Central memory CD8-positive, alpha-beta T cell (primary cell): ENCODE measurements at regions not wholly inside any gene's neighbourhood (a gene's known extent, or its start where the extent isn't known, plus 50 kb on each side); places are given as distances from the start of the nearest gene placed in this dataset.

Experiments used
- ATAC-seq: fragments of 150-1000 bp; cut with Tn5 transposase; replicated peaks from 2 replicates; pipeline ENCODE4 v1.10.0; 2022; ENCODE audit warnings: mild to moderate bottlenecking, moderate FRiP score, moderate number of reproducible peaks; ENCODE audit not compliant: poor library complexity, severe bottlenecking; ENCODE audit errors: extremely low read depth
- DNase-seq, 2 donors: peaks; one replicate each; pipeline ENCODE4 v3.0.0; 2021; ENCODE audit warnings: low spot score in 2 of 2
- H3K27ac Mint-ChIP-seq: one replicate; pipeline ENCODE4 v1.8.0; 2022; ENCODE audit warnings: low read depth, mild to moderate bottlenecking, moderate library complexity, mixed read lengths
- H3K27me3 Mint-ChIP-seq: one replicate; pipeline ENCODE4 v1.8.0; 2022; ENCODE audit warnings: mixed read lengths
- H3K36me3 Mint-ChIP-seq: one replicate; pipeline ENCODE4 v1.8.0; 2022; ENCODE audit warnings: mild to moderate bottlenecking, moderate library complexity, mixed read lengths; ENCODE audit not compliant: insufficient read depth
- H3K4me1 Mint-ChIP-seq: one replicate; pipeline ENCODE4 v1.8.0; 2022; ENCODE audit warnings: mixed read lengths
- H3K4me3 Mint-ChIP-seq: one replicate; pipeline ENCODE4 v1.8.0; 2022; ENCODE audit warnings: mild to moderate bottlenecking, moderate library complexity, mixed read lengths
- H3K9me3 Mint-ChIP-seq: one replicate; pipeline ENCODE4 v1.8.0; 2022; ENCODE audit warnings: mixed read lengths

DNA sequence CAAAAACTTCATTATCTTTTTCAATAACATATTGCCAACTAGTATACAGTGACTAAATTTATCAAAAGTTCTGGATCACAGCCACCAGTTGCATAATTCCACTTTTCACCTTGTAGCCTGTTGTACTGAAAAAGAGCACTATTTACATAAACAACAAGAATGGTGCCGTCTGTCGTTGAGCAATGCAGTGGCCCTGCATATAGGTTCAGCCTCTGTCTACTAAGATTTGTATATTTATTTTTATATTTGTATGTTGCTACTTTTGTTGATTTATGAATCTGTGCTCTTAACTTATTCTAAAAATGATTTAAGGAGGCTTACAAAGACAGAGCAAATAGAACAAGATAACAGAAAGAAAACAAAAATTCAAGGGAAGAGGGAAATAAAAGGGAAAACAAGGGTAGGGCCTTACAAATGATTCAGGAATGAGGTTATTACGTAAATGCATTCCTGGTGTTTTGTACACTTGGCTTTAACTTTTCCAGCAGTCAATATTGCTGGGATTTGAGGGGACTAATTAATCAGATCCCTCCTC, 257.6 kb upstream of the STT3B start:
- DNase-seq = no peak
- Mint-ChIP-seq H3K27ac (no peak overlapping the region), H3K36me3 (peaks cover 2% of the 10 kb centered on the region), H3K4me3 (no peak overlapping the region), H3K4me1 (peaks cover 8% of the 10 kb centered on the region), H3K27me3 (peaks cover 12% of the 10 kb centered on the region), H3K9me3 (no peaks in the 10 kb centered on the region)
- ATAC-seq = no peak

DNA sequence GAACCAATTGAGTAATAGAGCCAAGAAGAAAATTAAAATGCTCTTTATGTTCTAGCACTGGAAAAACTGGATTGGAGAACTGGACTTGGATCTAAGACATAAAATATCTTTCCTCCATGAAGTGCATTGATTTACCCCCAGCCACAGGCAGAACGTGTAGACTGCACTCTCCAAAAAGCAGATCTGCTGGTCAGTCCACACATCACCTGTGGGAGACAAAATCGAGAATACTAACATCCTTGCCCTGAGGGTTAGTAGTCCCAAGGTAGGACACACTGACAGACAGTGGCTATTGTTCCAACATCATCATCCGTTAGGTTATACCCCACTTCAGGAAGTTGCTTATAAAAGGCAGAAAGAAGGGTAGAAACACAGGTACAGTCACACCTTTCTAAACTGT, 257.1 kb upstream of the STT3B start:
- DNase-seq = no peak
- no peak for ATAC-seq
- Mint-ChIP-seq H3K36me3 (peaks cover 2% of the 10 kb centered on the region), H3K9me3 (no peaks in the 10 kb centered on the region), H3K4me1 (peaks cover 8% of the 10 kb centered on the region), H3K27ac (no peak overlapping the region), H3K4me3 (no peak overlapping the region), H3K27me3 (peaks cover 12% of the 10 kb centered on the region)

DNA sequence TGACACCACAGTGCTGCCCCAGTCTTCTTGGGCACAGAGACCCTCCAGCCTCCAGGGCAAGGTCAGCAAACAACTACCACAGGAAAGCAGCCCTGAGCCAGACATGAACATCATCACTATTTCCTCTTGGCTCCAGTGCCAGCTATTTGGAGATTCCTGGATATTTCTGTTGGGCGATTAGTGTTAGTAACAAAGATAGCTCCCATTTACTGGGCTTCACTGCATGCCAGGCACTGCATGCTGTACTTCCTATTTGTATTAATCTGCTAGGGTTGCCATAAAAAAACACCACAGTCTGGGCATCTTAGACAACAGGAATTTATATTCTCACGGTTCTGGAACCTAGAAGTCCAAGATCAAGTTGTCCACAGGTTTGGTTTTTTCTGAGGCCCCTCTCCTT, 255.1 kb upstream of the STT3B start:
- H3K36me3 Mint-ChIP-seq = peaks cover 2% of the 10 kb centered on the region

DNA sequence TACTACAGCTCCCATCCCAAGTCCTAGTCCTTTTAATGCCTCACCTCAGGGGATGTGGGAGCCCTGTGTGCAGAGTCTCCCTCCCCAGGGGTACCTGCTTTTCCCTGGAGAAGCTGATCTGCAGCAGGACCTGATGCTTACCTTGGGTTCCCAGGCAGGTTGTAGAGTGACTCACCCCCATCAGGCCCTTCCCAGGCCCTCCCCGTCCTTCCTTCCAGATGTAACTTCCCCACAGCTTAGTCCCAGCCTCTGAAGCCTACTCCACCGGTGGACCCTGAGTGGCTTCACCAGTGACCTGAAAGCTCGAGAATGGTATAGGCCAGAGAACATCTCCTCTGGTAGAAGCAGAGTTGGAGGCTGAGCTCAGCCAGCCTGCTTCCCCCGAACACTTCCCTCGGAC, 254.2 kb upstream of the STT3B start:
- Mint-ChIP-seq H3K27ac (no peak overlapping the region), H3K27me3 (no peaks in the 10 kb centered on the region), H3K4me3 (no peak overlapping the region), H3K36me3 (peaks cover 2% of the 10 kb centered on the region), H3K4me1 (peaks cover 8% of the 10 kb centered on the region), H3K9me3 (no peaks in the 10 kb centered on the region)
- DNase-seq (no peak), ATAC-seq (no peak)

More for the DNA sequence above, 255.1 kb upstream of the STT3B start:
- ATAC-seq (no peak), DNase-seq (no peak)
- Mint-ChIP-seq H3K9me3 (no peaks in the 10 kb centered on the region), H3K27ac (no peak overlapping the region), H3K27me3 (no peaks in the 10 kb centered on the region), H3K4me1 (peaks cover 8% of the 10 kb centered on the region), H3K4me3 (no peak overlapping the region)

DNA sequence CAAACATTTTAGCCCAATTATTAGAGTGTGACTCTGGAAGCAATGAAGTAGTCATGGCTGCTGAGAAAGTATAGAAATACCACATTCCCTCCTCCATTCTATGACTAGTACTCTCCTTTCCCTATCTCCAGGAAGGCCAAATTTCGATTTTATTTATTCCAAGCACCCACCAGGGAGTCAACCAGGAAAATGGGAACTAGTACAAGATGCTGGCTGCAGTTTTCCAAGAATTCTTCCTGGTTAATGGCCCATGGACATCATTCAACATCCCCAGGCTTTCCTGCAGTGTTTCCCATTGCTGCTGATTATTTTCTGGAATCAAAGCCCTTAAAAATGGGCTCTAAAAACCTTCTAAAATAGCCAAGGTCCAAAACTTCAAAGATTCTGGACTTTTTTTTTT, 247.9 kb upstream of the STT3B start:
- H3K36me3 Mint-ChIP-seq = no peaks in the 10 kb centered on the region
- no peak overlapping the region for H3K4me3 Mint-ChIP-seq
- no peaks in the 10 kb centered on the region for H3K9me3 Mint-ChIP-seq
- DNase-seq = no peak
- no peak overlapping the region for H3K27ac Mint-ChIP-seq
- no peak for ATAC-seq
- H3K4me1 Mint-ChIP-seq = no peaks in the 10 kb centered on the region
- no peaks in the 10 kb centered on the region for H3K27me3 Mint-ChIP-seq

DNA sequence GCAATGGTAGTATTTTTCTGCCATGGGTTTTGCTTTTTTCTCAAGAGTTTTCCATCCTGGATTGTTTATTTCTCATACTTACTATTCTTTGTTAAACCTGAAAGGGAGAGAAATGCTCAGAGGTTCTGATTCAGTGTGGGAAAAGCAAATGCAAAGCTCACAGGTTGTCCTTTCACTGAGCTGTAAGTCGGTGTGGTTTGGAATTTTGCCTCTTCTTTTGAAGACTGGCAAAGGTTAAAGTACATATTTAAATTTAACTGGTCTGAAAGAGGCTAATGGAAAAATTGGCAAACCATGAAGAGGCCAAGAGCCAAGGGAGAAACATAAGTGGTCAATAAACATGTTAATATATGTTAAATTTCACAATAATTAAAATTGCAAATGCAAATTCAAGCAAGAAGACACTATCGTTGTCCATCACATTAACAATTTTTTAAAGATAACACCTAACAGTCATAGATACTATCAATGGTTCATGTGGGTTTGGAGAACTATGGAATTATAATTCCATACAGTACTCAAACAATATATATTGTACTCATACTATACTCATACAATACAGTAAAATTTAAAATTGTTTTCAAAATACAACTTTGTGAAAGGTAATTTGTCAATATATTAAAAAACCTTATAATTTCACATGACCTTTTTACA, 246.8 kb upstream of the STT3B start:
- Mint-ChIP-seq H3K27ac (no peak overlapping the region), H3K4me3 (no peak overlapping the region), H3K9me3 (no peaks in the 10 kb centered on the region), H3K36me3 (no peaks in the 10 kb centered on the region), H3K27me3 (no peaks in the 10 kb centered on the region), H3K4me1 (no peaks in the 10 kb centered on the region)
- DNase-seq = no peak
- ATAC-seq = no peak

DNA sequence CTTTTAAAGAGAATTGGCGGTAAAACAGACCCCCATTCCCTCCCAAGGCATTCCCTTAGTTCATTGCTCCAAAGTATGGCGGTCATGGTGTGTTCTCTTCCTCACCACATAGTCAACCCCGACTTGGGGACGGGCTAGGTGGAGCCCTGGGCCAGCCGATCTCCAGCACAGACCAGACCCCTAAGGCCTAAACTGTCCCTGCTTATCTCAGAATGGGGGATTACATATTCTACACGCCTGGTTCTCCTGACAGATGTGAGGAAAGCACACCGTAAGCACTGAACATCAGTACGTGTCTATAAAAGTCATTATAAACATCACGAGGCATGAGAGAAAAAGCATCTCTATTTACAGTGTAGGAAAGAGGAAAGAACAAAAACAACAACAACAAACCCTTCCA, 244.5 kb upstream of the STT3B start:
- no peak overlapping the region for H3K27ac Mint-ChIP-seq
- H3K9me3 Mint-ChIP-seq = no peaks in the 10 kb centered on the region
- no peak for DNase-seq
- H3K27me3 Mint-ChIP-seq = no peaks in the 10 kb centered on the region
- no peaks in the 10 kb centered on the region for H3K36me3 Mint-ChIP-seq
- H3K4me3 Mint-ChIP-seq = no peak overlapping the region
- no peak for ATAC-seq
- no peaks in the 10 kb centered on the region for H3K4me1 Mint-ChIP-seq

DNA sequence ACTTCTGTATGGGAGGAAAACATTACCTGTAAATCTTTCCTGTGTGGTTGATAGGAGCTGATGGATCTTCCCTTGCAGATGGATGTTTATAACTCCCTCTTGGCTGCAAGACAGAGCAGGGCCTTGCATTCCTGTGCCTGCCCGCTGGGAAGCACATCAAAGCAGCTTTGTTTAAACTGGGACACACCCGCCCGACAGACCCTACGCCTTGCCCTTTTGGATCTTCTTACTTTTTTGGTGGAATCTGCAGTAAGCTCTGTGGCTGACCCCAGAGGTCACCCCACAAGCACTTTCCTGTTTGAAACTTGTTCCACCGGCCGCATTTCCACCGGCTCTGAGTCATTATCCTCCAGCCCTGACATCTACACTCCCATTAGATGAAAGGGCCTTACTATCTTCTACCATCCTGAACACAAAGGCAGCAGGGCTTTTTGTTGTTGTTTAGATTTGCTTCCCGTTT, 244.1 kb upstream of the STT3B start:
- ATAC-seq (no peak), DNase-seq (no peak)
- H3K4me1 Mint-ChIP-seq = no peaks in the 10 kb centered on the region
- no peaks in the 10 kb centered on the region for H3K27me3 Mint-ChIP-seq
- H3K4me3 Mint-ChIP-seq = no peak overlapping the region
- H3K9me3 Mint-ChIP-seq = no peaks in the 10 kb centered on the region
- no peak overlapping the region for H3K27ac Mint-ChIP-seq
- no peaks in the 10 kb centered on the region for H3K36me3 Mint-ChIP-seq

DNA sequence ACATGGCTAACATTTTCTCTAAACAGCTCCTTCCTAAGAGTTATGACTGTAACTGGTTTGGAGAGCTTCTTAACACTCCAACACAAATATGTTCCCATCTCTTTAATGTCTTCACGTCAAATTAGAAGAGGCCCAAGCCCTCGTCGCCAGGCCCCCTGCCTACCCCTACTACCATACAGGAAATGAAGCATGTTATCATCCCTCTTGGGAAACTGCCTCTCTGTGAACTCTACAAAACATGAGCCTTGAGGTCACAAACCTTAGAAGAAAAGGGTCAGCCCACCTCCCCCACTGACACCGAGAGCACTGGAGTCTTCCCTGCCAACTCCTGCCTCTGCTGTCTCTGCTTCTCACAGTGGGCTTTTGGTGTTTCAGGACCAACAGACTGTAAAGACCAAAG, 243.1 kb upstream of the STT3B start:
- Mint-ChIP-seq H3K4me1 (no peaks in the 10 kb centered on the region), H3K4me3 (no peak overlapping the region)

DNA sequence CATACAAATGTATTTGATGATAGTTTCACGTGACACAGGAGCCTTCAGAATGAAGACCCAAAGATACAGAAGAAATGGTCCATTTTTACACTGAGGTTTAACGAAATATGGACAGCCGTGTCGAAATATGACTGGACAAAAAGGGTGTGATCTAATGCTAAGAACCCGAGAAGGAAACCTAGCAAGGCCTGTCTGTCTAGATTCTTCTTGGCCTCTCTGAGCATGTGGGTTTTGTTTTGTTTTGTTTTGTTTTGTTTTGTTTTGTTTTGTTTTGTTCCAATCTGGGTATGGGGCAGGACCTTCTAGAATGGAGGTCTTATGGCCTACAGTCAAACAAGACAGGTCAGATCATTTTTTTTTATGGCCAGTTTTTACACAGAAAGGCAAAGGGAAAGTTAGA, 242.7 kb upstream of the STT3B start:
- no peaks in the 10 kb centered on the region for H3K36me3 Mint-ChIP-seq
- H3K27me3 Mint-ChIP-seq = no peaks in the 10 kb centered on the region
- ATAC-seq (no peak), DNase-seq (no peak)
- no peak overlapping the region for H3K4me3 Mint-ChIP-seq
- no peaks in the 10 kb centered on the region for H3K9me3 Mint-ChIP-seq
- no peak overlapping the region for H3K27ac Mint-ChIP-seq
- no peaks in the 10 kb centered on the region for H3K4me1 Mint-ChIP-seq

More for the DNA sequence above, 243.1 kb upstream of the STT3B start:
- ATAC-seq = no peak
- Mint-ChIP-seq H3K27me3 (no peaks in the 10 kb centered on the region), H3K36me3 (no peaks in the 10 kb centered on the region), H3K27ac (no peak overlapping the region), H3K9me3 (no peaks in the 10 kb centered on the region)
- no peak for DNase-seq

DNA sequence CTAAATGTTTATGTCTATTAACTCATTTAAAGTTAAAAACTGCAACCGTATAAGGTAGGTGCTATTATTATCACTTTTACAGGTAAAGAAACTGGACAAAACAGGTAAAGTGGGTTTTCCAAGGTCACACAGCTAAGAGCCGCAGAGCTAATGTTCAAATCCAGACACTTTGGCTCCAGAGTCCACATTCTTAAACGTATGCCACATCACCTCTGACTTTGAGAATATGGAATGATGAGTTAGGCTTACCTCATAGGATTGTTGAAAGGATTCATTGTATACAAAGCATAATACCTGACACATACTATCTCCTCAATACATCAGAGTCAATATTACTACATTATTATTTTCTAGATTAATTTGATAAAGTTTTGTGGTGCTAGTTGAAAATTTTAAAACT, 240.9 kb upstream of the STT3B start:
- no peaks in the 10 kb centered on the region for H3K4me1 Mint-ChIP-seq
- no peaks in the 10 kb centered on the region for H3K9me3 Mint-ChIP-seq
- no peaks in the 10 kb centered on the region for H3K27me3 Mint-ChIP-seq
- no peaks in the 10 kb centered on the region for H3K36me3 Mint-ChIP-seq
- no peak overlapping the region for H3K27ac Mint-ChIP-seq
- DNase-seq (no peak), ATAC-seq (no peak)
- H3K4me3 Mint-ChIP-seq = no peak overlapping the region

DNA sequence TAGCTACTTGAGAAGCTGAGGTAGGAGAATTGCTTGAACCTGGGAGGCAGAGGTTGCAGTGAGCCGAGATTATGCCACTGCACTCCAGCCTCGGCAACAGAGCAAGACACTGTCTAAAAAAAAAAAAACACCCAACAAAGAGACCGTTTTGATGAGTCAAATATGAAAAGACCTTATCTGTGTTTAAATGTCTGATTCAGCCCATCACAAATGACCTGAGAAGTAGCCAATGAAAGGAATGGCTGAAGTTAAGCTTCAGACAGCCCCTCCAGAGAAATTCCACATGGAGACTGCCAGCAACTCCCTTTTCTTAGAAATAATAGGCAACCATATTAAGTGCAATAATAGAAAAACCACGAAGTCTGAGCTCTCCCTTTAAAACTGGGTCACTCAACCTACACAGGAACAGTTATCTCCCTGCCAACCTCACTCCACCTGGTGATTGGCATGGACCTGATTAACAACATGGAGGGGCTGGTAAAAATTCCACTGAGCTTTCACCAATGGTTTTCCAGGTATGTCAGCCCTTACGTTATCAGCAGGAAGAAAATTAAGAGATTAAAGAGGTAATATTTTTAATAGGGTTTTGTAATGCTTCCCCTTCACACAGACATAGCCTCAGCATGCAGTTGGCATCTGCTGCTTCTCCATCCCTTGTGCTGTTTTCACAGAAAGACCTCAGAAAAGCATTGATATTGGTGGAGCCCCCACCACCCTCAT, 238.1 kb upstream of the STT3B start:
- Mint-ChIP-seq H3K4me3 (no peak overlapping the region), H3K27ac (no peak overlapping the region), H3K4me1 (no peaks in the 10 kb centered on the region), H3K9me3 (no peaks in the 10 kb centered on the region), H3K36me3 (no peaks in the 10 kb centered on the region), H3K27me3 (no peaks in the 10 kb centered on the region)
- no peak for ATAC-seq
- no peak for DNase-seq

DNA sequence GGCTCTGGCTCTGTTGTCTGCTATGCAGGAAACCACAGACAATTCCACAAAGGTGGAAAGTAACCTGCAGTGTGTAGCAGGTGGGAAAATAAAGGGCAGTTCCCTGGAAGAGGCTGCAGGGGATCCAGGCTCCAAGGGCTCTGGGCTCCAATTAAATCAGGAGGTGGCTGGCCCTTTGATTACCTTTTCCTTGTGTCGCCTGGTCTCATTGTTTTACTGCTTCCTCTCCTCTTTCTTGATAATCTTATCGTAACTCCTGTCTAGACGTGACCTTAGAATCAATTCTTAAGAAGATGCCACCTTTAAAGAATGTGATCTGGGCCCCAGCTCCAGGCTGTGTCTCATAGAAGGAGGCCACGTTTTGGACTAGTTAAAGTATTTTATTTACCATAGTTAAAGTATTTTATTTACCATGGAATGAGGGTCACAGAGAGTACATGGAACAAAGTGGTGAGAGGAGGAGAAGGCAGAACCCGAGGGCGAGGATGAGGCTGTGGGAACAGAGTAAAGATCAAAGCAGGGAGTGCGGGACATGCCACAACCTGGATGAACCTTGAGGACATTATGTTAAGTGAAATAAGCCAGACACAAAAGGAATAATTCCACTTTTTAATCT, 237.5 kb upstream of the STT3B start:
- Mint-ChIP-seq H3K36me3 (no peaks in the 10 kb centered on the region), H3K4me1 (no peaks in the 10 kb centered on the region), H3K27me3 (no peaks in the 10 kb centered on the region), H3K4me3 (no peak overlapping the region), H3K9me3 (no peaks in the 10 kb centered on the region), H3K27ac (no peak overlapping the region)
- DNase-seq (no peak), ATAC-seq (no peak)
